ENCODE measurements at regions not wholly inside any gene's neighbourhood (a gene's known extent, or its start where the extent isn't known, plus 50 kb on each side); places are given as distances from the start of the nearest gene placed in this dataset.

GRCh38 chr6:33962246-33963027, 158.6 kb upstream of the MLN start:
- no peaks in the 10 kb centered on the region for H3K79me2 ChIP-seq (ENCODE audit: insufficient read depth, low read length)
- no peak overlapping the region for H3K4me2 ChIP-seq (ENCODE audit: insufficient read depth, low read length)
- H3K27me3 ChIP-seq (ENCODE audit: insufficient read depth, low read length, poor library complexity) = peaks cover 10% of the 10 kb centered on the region
- no peaks in the 10 kb centered on the region for H3K36me3 ChIP-seq (ENCODE audit: insufficient read depth, low read length)
- no peak overlapping the region for H3K27ac ChIP-seq (ENCODE audit: low read length)
- H3K4me3 ChIP-seq (ENCODE audit: low read depth in 1 of 2, low read length in 2 of 2) = no peak overlapping the region
- H2AFZ ChIP-seq (ENCODE audit: low read depth, low read length) = no peak overlapping the region
- DNase-seq (no peak), ATAC-seq (ENCODE audit: insufficient read depth, low read depth) (no peak)
- no peak overlapping the region for H3K9ac ChIP-seq (ENCODE audit: low read depth, low read length)
- TF ChIP-seq CTCF (IDR thresholded peaks at IDR 0.05; ENCODE audit: borderline replicate concordance, extremely low read depth, low read length, poor library complexity, severe bottlenecking) (no peak), EZH2 (IDR thresholded peaks at IDR 0.05; ENCODE audit: borderline replicate concordance, low read depth, low read length, severe bottlenecking) (no peak)
- H3K4me1 ChIP-seq (ENCODE audit: insufficient read depth, low read length) = no peaks in the 10 kb centered on the region
- H4K20me1 ChIP-seq (ENCODE audit: insufficient read depth, low read length) = peaks cover 6% of the 10 kb centered on the region; the same call in 1 of the 2 replicates
- no peaks in the 10 kb centered on the region for H3K9me3 ChIP-seq (ENCODE audit: insufficient read depth, low read length, severe bottlenecking)

GRCh38 chr6:33961691-33962090, 157.9 kb upstream of the MLN start:
- no peak for ATAC-seq (ENCODE audit: insufficient read depth, low read depth)
- DNase-seq = no peak
- Histone ChIP-seq H3K9me3 (ENCODE audit: insufficient read depth, low read length, severe bottlenecking) (no peaks in the 10 kb centered on the region), H3K9ac (ENCODE audit: low read depth, low read length) (no peak overlapping the region), H3K4me2 (ENCODE audit: insufficient read depth, low read length) (no peak overlapping the region), H3K27ac (ENCODE audit: low read length) (no peak overlapping the region), H3K4me3 (ENCODE audit: low read depth in 1 of 2, low read length in 2 of 2) (no peak overlapping the region), H3K36me3 (ENCODE audit: insufficient read depth, low read length) (no peaks in the 10 kb centered on the region), H2AFZ (ENCODE audit: low read depth, low read length) (no peak overlapping the region), H4K20me1 (ENCODE audit: insufficient read depth, low read length) (peaks cover 6% of the 10 kb centered on the region; the same call in 1 of the 2 replicates), H3K79me2 (ENCODE audit: insufficient read depth, low read length) (no peaks in the 10 kb centered on the region), H3K4me1 (ENCODE audit: insufficient read depth, low read length) (no peaks in the 10 kb centered on the region), H3K27me3 (ENCODE audit: insufficient read depth, low read length, poor library complexity) (peaks cover 9% of the 10 kb centered on the region)
- TF ChIP-seq EZH2 (IDR thresholded peaks at IDR 0.05; ENCODE audit: borderline replicate concordance, low read depth, low read length, severe bottlenecking) = no peak
- no peak for TF ChIP-seq CTCF (IDR thresholded peaks at IDR 0.05; ENCODE audit: borderline replicate concordance, extremely low read depth, low read length, poor library complexity, severe bottlenecking)

- Histone ChIP-seq H3K79me2 (ENCODE audit: insufficient read depth, low read length) (no peaks in the 10 kb centered on the region), H3K27ac (ENCODE audit: low read length) (no peak overlapping the region), H3K9ac (ENCODE audit: low read depth, low read length) (no peak overlapping the region), H3K36me3 (ENCODE audit: insufficient read depth, low read length) (no peaks in the 10 kb centered on the region), H3K4me2 (ENCODE audit: insufficient read depth, low read length) (no peak overlapping the region), H3K27me3 (ENCODE audit: insufficient read depth, low read length, poor library complexity) (peaks cover 4% of the 10 kb centered on the region), H3K4me3 (ENCODE audit: low read depth in 1 of 2, low read length in 2 of 2) (no peak overlapping the region), H2AFZ (ENCODE audit: low read depth, low read length) (no peak overlapping the region), H4K20me1 (ENCODE audit: insufficient read depth, low read length) (peaks cover 6% of the 10 kb centered on the region; the same call in 1 of the 2 replicates), H3K4me1 (ENCODE audit: insufficient read depth, low read length) (no peaks in the 10 kb centered on the region), H3K9me3 (ENCODE audit: insufficient read depth, low read length, severe bottlenecking) (no peaks in the 10 kb centered on the region)
- DNase-seq (no peak), ATAC-seq (ENCODE audit: insufficient read depth, low read depth) (no peak)
- TF ChIP-seq CTCF (IDR thresholded peaks at IDR 0.05; ENCODE audit: borderline replicate concordance, extremely low read depth, low read length, poor library complexity, severe bottlenecking) (no peak), EZH2 (IDR thresholded peaks at IDR 0.05; ENCODE audit: borderline replicate concordance, low read depth, low read length, severe bottlenecking) (no peak)
Measured at GRCh38 chr6:33960345-33961313, 156.8 kb upstream of the MLN start.

Measured in DND-41 (cell line).